Adrenal gland (tissue), 5 donors: ENCODE measurements at regions not wholly inside any gene's neighbourhood (a gene's known extent, or its start where the extent isn't known, plus 50 kb on each side); places are given as distances from the start of the nearest gene placed in this dataset.

Experiments used
- CTCF ChIP-seq, 6 experiments: fragments of 450-650 bp in 4 of 6; fragments of 200-600 bp in 2 of 6; sonication (generic) in 1 of 6; IDR thresholded peaks; 1 replicate in 5 of 6; 2 replicates in 1 of 6; pipeline versions ENCODE4 v1.5.1 to v1.8.0; 2016 to 2021; ENCODE audit warnings: antibody characterized with exemption in 6 of 6, mild to moderate bottlenecking in 2 of 6, moderate library complexity in 1 of 6
- POLR2A ChIP-seq, 2 donors: fragments of 450-650 bp; IDR thresholded peaks; one replicate each; pipeline ENCODE4 v1.6.1; 2017; ENCODE audit warnings: antibody characterized with exemption in 2 of 2, mild to moderate bottlenecking in 2 of 2, moderate library complexity in 1 of 2
- donor health status: DM: no; HTN: no; CAD: no.

- TF ChIP-seq CTCF (IDR thresholded peaks at IDR 0.05) (no peak), POLR2A (IDR thresholded peaks at IDR 0.05) (no peak)
These were observed 71.1 kb downstream of the SAMD9 start for GRCh38 chr7:93046641-93047040.
